SK-N-MC (cell line): ENCODE measurements at regions not wholly inside any gene's neighbourhood (a gene's known extent, or its start where the extent isn't known, plus 50 kb on each side); places are given as distances from the start of the nearest gene placed in this dataset.

Experiments
- EZH2 ChIP-seq: fragments of 200-600 bp; sonication (generic); IDR thresholded peaks from one replicate; pipeline ENCODE4 v1.6.1; 2017; ENCODE audit warnings: antibody characterized with exemption
- FOXP2 ChIP-seq: optimal IDR thresholded peaks from 2 replicates; pipeline ENCODE3; 2011; ENCODE audit warnings: mild to moderate bottlenecking, moderate library complexity; ENCODE audit not compliant: insufficient read depth; ENCODE audit errors: extremely low read length, control extremely low read depth
- POLR2AphosphoS5 ChIP-seq: IDR thresholded peaks from 2 replicates; pipeline ENCODE4 v1.6.1; 2012; ENCODE audit warnings: mild to moderate bottlenecking, low read depth, low read length, borderline replicate concordance

GRCh38 chr10:8332730-8333111, 278.2 kb downstream of the GATA3 start:
- TF ChIP-seq EZH2 (no peak), POLR2AphosphoS5 (no peak), FOXP2 (no peak)
